HepG2 (cell line): ENCODE measurements at regions not wholly inside any gene's neighbourhood (a gene's known extent, or its start where the extent isn't known, plus 50 kb on each side); places are given as distances from the start of the nearest gene placed in this dataset.
A peak's percentile ranks its signal among the peaks of the same experiment; 100 is the strongest.

Experiments used
- ATAC-seq: fragments of 200-7000 bp; cut with Tn5 transposase; 3 replicates; pipeline ENCODE4 v1.9.1; 2020; ENCODE audit warnings: mild to moderate bottlenecking, moderate library complexity
- BruUV-seq: library from RNA; stranded (reverse); fragments of 400-500 nt; replicated peaks from 2 replicates; lab custom pipeline; 2021; lab: Mats Ljungman, UMichigan
- CTCF ChIA-PET: fragments of 300-600 bp; formaldehyde crosslinking; extraction: SDS; loops from one replicate; lab custom pipeline; 2021; ENCODE audit warnings: low total read pairs, inconsistent platforms, low intra/inter-chr PET ratio; lab: Yijun Ruan, JAX
- POLR2A ChIA-PET: fragments of 350-600 bp; sonication (Branson Sonifier 250); formaldehyde crosslinking; loops from one replicate; lab custom pipeline; 2020; ENCODE audit warnings: antibody characterized with exemption, inconsistent platforms; lab: Yijun Ruan, JAX
- DNase-seq: peaks from one replicate; pipeline ENCODE4 v3.0.0-alpha.2; 2015; ENCODE audit warnings: low spot score
- FAIRE-seq: peaks from 3 replicates; lab custom pipeline; 2011; peaks lifted over from hg19 to GRCh38; lab: Jason Lieb, UNC
- H2AFZ ChIP-seq: one replicate; pipeline ENCODE4 v1.6.1; 2011; ENCODE audit warnings: low read length, inconsistent platforms
- H3K27ac ChIP-seq: fragments of 300-600 bp; 3 replicates; pipeline ENCODE4 v1.8.0; 2011; ENCODE audit warnings: mixed run types, mild to moderate bottlenecking, mixed read lengths, low read length, inconsistent platforms; ENCODE audit not compliant: insufficient read depth; ENCODE audit errors: extremely low read length
- H3K27me3 ChIP-seq, 2 experiments: fragments of 200-600 bp in 1 of 2; 2 replicates in 1 of 2; 3 replicates in 1 of 2; pipeline versions ENCODE4 v1.6.0 to v1.8.0; 2011; ENCODE audit warnings: low read length in 2 of 2, mild to moderate bottlenecking in 2 of 2, moderate library complexity in 2 of 2, inconsistent platforms in 1 of 2; ENCODE audit not compliant: insufficient read depth in 2 of 2, control insufficient read depth in 1 of 2
- H3K36me3 ChIP-seq, 2 experiments: fragments of 200-600 bp in 1 of 2; replicated peaks in 1 of 2; 2 replicates in 1 of 2; 3 replicates in 1 of 2; pipeline versions ENCODE4 v1.5.1 to v1.8.0; 2011; ENCODE audit warnings: low read length in 2 of 2, inconsistent platforms in 1 of 2; ENCODE audit not compliant: insufficient read depth in 2 of 2, control insufficient read depth in 1 of 2
- H3K4me1 ChIP-seq: 2 replicates; pipeline ENCODE4 v1.5.1; 2012; ENCODE audit warnings: low read length, inconsistent platforms; ENCODE audit not compliant: insufficient read depth
- H3K4me2 ChIP-seq: 2 replicates; pipeline ENCODE4 v1.6.0; 2011; ENCODE audit warnings: low read depth, low read length, inconsistent platforms
- H3K4me3 ChIP-seq, 3 experiments: fragments of 200-600 bp in 1 of 3; sonication (generic), shearing (Covaris generic) in 1 of 3; replicated peaks in 1 of 3; 2 replicates each; pipeline ENCODE4 v1.5.1; 2011 to 2016; ENCODE audit warnings: low read length in 3 of 3, inconsistent platforms in 2 of 3, low read depth in 2 of 3, mild to moderate bottlenecking in 2 of 3, control low read depth in 1 of 3, mixed read lengths in 1 of 3; ENCODE audit not compliant: insufficient read depth in 1 of 3
- H3K79me2 ChIP-seq: one replicate; pipeline ENCODE4 v1.6.1; 2011; ENCODE audit warnings: low read length, inconsistent platforms; ENCODE audit not compliant: insufficient read depth
- H3K9ac ChIP-seq: 2 replicates; pipeline ENCODE4 v1.6.0; 2011; ENCODE audit warnings: mild to moderate bottlenecking, low read depth, low read length, inconsistent platforms; ENCODE audit not compliant: insufficient read depth
- H3K9me3 ChIP-seq: 2 replicates; pipeline ENCODE4 v1.5.1; 2012; ENCODE audit warnings: mild to moderate bottlenecking, low read length
- H4K20me1 ChIP-seq: 2 replicates; pipeline ENCODE4 v1.6.0; 2011; ENCODE audit warnings: inconsistent platforms, mild to moderate bottlenecking, low read length, moderate library complexity; ENCODE audit not compliant: insufficient read depth
- ATF3 ChIP-seq: sonication (generic); formaldehyde crosslinking; IDR thresholded peaks from 2 replicates; pipeline ENCODE4 v1.4.0; 2020; ENCODE audit warnings: missing genetic modification reagents
- CTCF ChIP-seq: sonication (generic); formaldehyde crosslinking; IDR thresholded peaks from 2 replicates; pipeline ENCODE4 v1.5.0; 2020; ENCODE audit warnings: mild to moderate bottlenecking, missing genetic modification reagents, moderate library complexity
- SMC3 ChIP-seq: IDR thresholded peaks from 2 replicates; pipeline ENCODE4 v1.6.1; 2011; ENCODE audit warnings: low read length, improper control_type of control experiment
- SP5 ChIP-seq: IDR thresholded peaks from 2 replicates; pipeline ENCODE4 v1.6.1; 2016; ENCODE audit warnings: low read depth, borderline replicate concordance
- STAG1 ChIP-seq: sonication (generic); formaldehyde crosslinking; IDR thresholded peaks from 2 replicates; pipeline ENCODE4 v1.4.0; 2020; ENCODE audit warnings: missing genetic modification reagents
- ZBTB1 ChIP-seq: sonication (generic); formaldehyde crosslinking; IDR thresholded peaks from 2 replicates; pipeline ENCODE4 v1.4.0; 2020; ENCODE audit warnings: missing genetic modification reagents, borderline replicate concordance
- ZNF318 ChIP-seq: sonication (generic); formaldehyde crosslinking; IDR thresholded peaks from 2 replicates; pipeline ENCODE4 v1.4.0; 2020; ENCODE audit warnings: mild to moderate bottlenecking, missing genetic modification reagents
- WGBS: methylation state at CpG from one replicate; pipeline ENCODE4 v1.1.6; 2017; ENCODE audit warnings: low lambda C conversion rate; 5-methylcytosine and 5-hydroxymethylcytosine counted together
- in situ Hi-C: cut with HindIII; loops from 2 replicates; pipeline ENCODE4 v1.10.0; 2017; ENCODE audit warnings: low pct_unique_long_range_greater_than_20kb; ENCODE audit not compliant: extremely low pct_ligation_motif_present
- intact Hi-C: fragments of 100-400 bp; cut with micrococcal nuclease; formaldehyde crosslinking; loops from one replicate; pipeline ENCODE4 v1.10.0; 2022; ENCODE audit not compliant: unreplicated experiment

GRCh38 chr7:46129831-46130230 is 208.8 kb upstream of the IGFBP3 start:
- intact Hi-C loops (loop anchor here (5.0 kb wide), 1 partner anchor 222 kb away; no protein-coding TSS in a partner anchor), in situ Hi-C loops (no loop called here)
- no peak overlapping the region for H3K27ac ChIP-seq
- CTCF ChIA-PET, result interaction anchor here (1.9 kb wide), 1 partner anchor 223 kb away, joined by 8 read pairs; no protein-coding TSS in a partner anchor
- H3K36me3 ChIP-seq, result no peaks in the 10 kb centered on the region
- 5% methylated on average over 4 of the region's 4 CpGs for WGBS
- H3K79me2 ChIP-seq, result no peaks in the 10 kb centered on the region
- ATAC-seq, result peak; percentile 73
- H3K27me3 ChIP-seq, result no peaks in the 10 kb centered on the region; a peak in 1 of 5 replicates
- H4K20me1 ChIP-seq, result no peaks in the 10 kb centered on the region
- H3K4me1 ChIP-seq, result peaks cover 7% of the 10 kb centered on the region; the same call in 1 of the 2 replicates
- peak; percentile 8 for FAIRE-seq
- H3K4me2 ChIP-seq, result no peak overlapping the region
- POLR2A ChIA-PET, result no interaction called here
- H2AFZ ChIP-seq, result no peak overlapping the region
- peak; percentile 71 for TF ChIP-seq CTCF (CRISPR knock-in tag)
- no peak for TF ChIP-seq SP5
- TF ChIP-seq STAG1 (CRISPR knock-in tag), result peak; percentile 64
- no peak for TF ChIP-seq ZBTB1 (CRISPR knock-in tag)
- peak; percentile 71 for TF ChIP-seq SMC3
- TF ChIP-seq ZNF318 (CRISPR knock-in tag), result no peak
- TF ChIP-seq ATF3 (CRISPR knock-in tag), result no peak
- H3K9ac ChIP-seq, result no peak overlapping the region
- no TSS peak for BruUV-seq
- DNase-seq, result peak; percentile 29
- H3K9me3 ChIP-seq, result no peaks in the 10 kb centered on the region
- H3K4me3 ChIP-seq, result no peak overlapping the region
